ENCODE measurements at regions not wholly inside any gene's neighbourhood (a gene's known extent, or its start where the extent isn't known, plus 50 kb on each side); places are given as distances from the start of the nearest gene placed in this dataset.

GRCh38 chr5:124436294-124436693, 310.1 kb downstream of the ZNF608 start:
- Histone ChIP-seq H3K27me3 (no peaks in the 10 kb centered on the region), H3K36me3 (no peaks in the 10 kb centered on the region), H3K9me3 (no peaks in the 10 kb centered on the region), H3K4me1 (no peaks in the 10 kb centered on the region), H3K27ac (no peak overlapping the region), H3K4me3 (replicated peaks in 1 of 3) (no peak overlapping the region)
- no peak for TF ChIP-seq POLR2A (IDR thresholded peaks at IDR 0.05)
- TF ChIP-seq CTCF (IDR thresholded peaks at IDR 0.05) = no peak
- WGBS, 2 donors = 89 to 96% methylated on average over 2 of the region's 2 CpGs
- intact Hi-C loops (cut with DNase I) = no loop called here
- DNase-seq = no peak

- WGBS, 2 donors = 94 to 100% methylated on average over 1 of the region's 1 CpG
- intact Hi-C loops (cut with DNase I) = no loop called here
- Histone ChIP-seq H3K36me3 (no peaks in the 10 kb centered on the region), H3K4me1 (no peaks in the 10 kb centered on the region), H3K27me3 (no peaks in the 10 kb centered on the region), H3K27ac (no peak overlapping the region), H3K9me3 (no peaks in the 10 kb centered on the region), H3K4me3 (replicated peaks in 1 of 3) (no peak overlapping the region)
- TF ChIP-seq POLR2A (IDR thresholded peaks at IDR 0.05) (no peak), CTCF (IDR thresholded peaks at IDR 0.05) (no peak)
- no peak for DNase-seq
Measured at GRCh38 chr5:124433170-124433569, 313.3 kb downstream of the ZNF608 start.

GRCh38 chr5:124421584-124421983, 324.9 kb downstream of the ZNF608 start:
- no peaks in the 10 kb centered on the region for H3K36me3 ChIP-seq
- 85 to 96% methylated on average over 1 of the region's 1 CpG for WGBS, 2 donors
- no peaks in the 10 kb centered on the region for H3K9me3 ChIP-seq
- no peak overlapping the region for H3K27ac ChIP-seq
- DNase-seq = no peak
- TF ChIP-seq POLR2A (IDR thresholded peaks at IDR 0.05) (no peak), CTCF (IDR thresholded peaks at IDR 0.05) (no peak)
- no peaks in the 10 kb centered on the region for H3K4me1 ChIP-seq
- no peak overlapping the region for H3K4me3 ChIP-seq (replicated peaks in 1 of 3)
- no peaks in the 10 kb centered on the region for H3K27me3 ChIP-seq
- intact Hi-C loops (cut with DNase I) = no loop called here

- Histone ChIP-seq H3K27ac (no peak overlapping the region), H3K4me1 (no peaks in the 10 kb centered on the region), H3K36me3 (no peaks in the 10 kb centered on the region), H3K27me3 (no peaks in the 10 kb centered on the region), H3K4me3 (replicated peaks in 1 of 3) (no peak overlapping the region), H3K9me3 (no peaks in the 10 kb centered on the region)
- intact Hi-C loops (cut with DNase I) = no loop called here
- 46 to 50% methylated on average over 2 of the region's 2 CpGs for WGBS, 2 donors
- TF ChIP-seq POLR2A (IDR thresholded peaks at IDR 0.05) (no peak), CTCF (IDR thresholded peaks at IDR 0.05) (no peak)
- DNase-seq = no peak
Measured at GRCh38 chr5:124420952-124421351, 325.5 kb downstream of the ZNF608 start.

GRCh38 chr5:124419531-124419930, 326.9 kb downstream of the ZNF608 start:
- Histone ChIP-seq H3K36me3 (no peaks in the 10 kb centered on the region), H3K27ac (no peak overlapping the region), H3K27me3 (no peaks in the 10 kb centered on the region), H3K9me3 (no peaks in the 10 kb centered on the region), H3K4me1 (no peaks in the 10 kb centered on the region), H3K4me3 (replicated peaks in 1 of 3) (no peak overlapping the region)
- intact Hi-C loops (cut with DNase I) = no loop called here
- TF ChIP-seq POLR2A (IDR thresholded peaks at IDR 0.05) = no peak
- TF ChIP-seq CTCF (IDR thresholded peaks at IDR 0.05) = no peak
- 57 to 67% methylated on average over 2 of the region's 2 CpGs for WGBS, 2 donors
- no peak for DNase-seq

All from thyroid gland (tissue), 4 donors.